Left kidney (tissue), 1 donor: ENCODE measurements at regions not wholly inside any gene's neighbourhood (a gene's known extent, or its start where the extent isn't known, plus 50 kb on each side); places are given as distances from the start of the nearest gene placed in this dataset.
A peak's percentile ranks its signal among the peaks of the same experiment; 100 is the strongest.
"Not testable (repeated sequence)": the region's sequence is repeated elsewhere in the genome, so short reads cannot be mapped to it uniquely, and the experiment has no call there.

Experiments used
- DNase-seq: peaks from one replicate; pipeline ENCODE4 v3.0.0-alpha.2; 2013

GRCh38 chr1:8169364-8170058 is 143.4 kb upstream of the ERRFI1 start:
- DNase-seq = peak; percentile 89

- no peak for DNase-seq
Observed at GRCh38 chr1:8167936-8168335, 141.8 kb upstream of the ERRFI1 start.

GRCh38 chr1:8166406-8166805 is 140.3 kb upstream of the ERRFI1 start:
- DNase-seq = no peak

- no peak for DNase-seq
Observed at GRCh38 chr1:8165595-8166360, 139.7 kb upstream of the ERRFI1 start.

- DNase-seq = no peak
Observed at GRCh38 chr1:8164670-8165069, 138.6 kb upstream of the ERRFI1 start.

- no peak for DNase-seq
Observed at GRCh38 chr1:8163039-8163438, 136.9 kb upstream of the ERRFI1 start.

GRCh38 chr1:8162168-8162567 is 136.1 kb upstream of the ERRFI1 start:
- no peak for DNase-seq

GRCh38 chr1:8161546-8162105 is 135.5 kb upstream of the ERRFI1 start:
- DNase-seq = no peak

- no peak for DNase-seq
Observed at GRCh38 chr1:8159470-8160024, 133.4 kb upstream of the ERRFI1 start.

GRCh38 chr1:8158995-8159394 is 132.9 kb upstream of the ERRFI1 start:
- no peak for DNase-seq

- no peak for DNase-seq
Observed at GRCh38 chr1:8157765-8158164, 131.7 kb upstream of the ERRFI1 start.

GRCh38 chr1:8155528-8156186 is 129.5 kb upstream of the ERRFI1 start:
- no peak for DNase-seq

GRCh38 chr1:8154621-8155052 is 128.5 kb upstream of the ERRFI1 start:
- DNase-seq = no peak

GRCh38 chr1:8153961-8154360 is 127.9 kb upstream of the ERRFI1 start:
- DNase-seq = no peak

- no peak for DNase-seq
Observed at GRCh38 chr1:8152731-8153702, 126.9 kb upstream of the ERRFI1 start.

GRCh38 chr1:8151647-8152046 is 125.5 kb upstream of the ERRFI1 start:
- no peak for DNase-seq

GRCh38 chr1:8149756-8150155 is 123.6 kb upstream of the ERRFI1 start:
- DNase-seq = not testable (repeated sequence)

- DNase-seq = no peak
Observed at GRCh38 chr1:8147956-8148355, 121.8 kb upstream of the ERRFI1 start.

- no peak for DNase-seq
Observed at GRCh38 chr1:8146257-8146855, 120.2 kb upstream of the ERRFI1 start.

- no peak for DNase-seq
Observed at GRCh38 chr1:8145545-8146202, 119.6 kb upstream of the ERRFI1 start.
